C4-2B (cell line): ENCODE measurements at regions not wholly inside any gene's neighbourhood (a gene's known extent, or its start where the extent isn't known, plus 50 kb on each side); places are given as distances from the start of the nearest gene placed in this dataset.

Experiments used
- CTCF ChIP-seq: fragments of 450-650 bp; conservative IDR thresholded peaks from 2 replicates; pipeline ENCODE4 v1.5.1; 2017; ENCODE audit warnings: mild to moderate bottlenecking
- ZFX ChIP-seq: fragments of 450-650 bp; IDR thresholded peaks from 2 replicates; pipeline ENCODE4 v1.6.1; 2017

- TF ChIP-seq CTCF = no peak
- TF ChIP-seq ZFX = no peak
These were observed 67.0 kb downstream of the EBLN1 start for GRCh38 chr10:22150842-22151241.
